RWPE2 (cell line): ENCODE measurements at regions not wholly inside any gene's neighbourhood (a gene's known extent, or its start where the extent isn't known, plus 50 kb on each side); places are given as distances from the start of the nearest gene placed in this dataset.
A peak's percentile ranks its signal among the peaks of the same experiment; 100 is the strongest.

Source experiments
- ATAC-seq: fragments of 200-7000 bp; cut with Tn5 transposase; 3 replicates; pipeline ENCODE4 v1.9.1; 2021; ENCODE audit warnings: low read depth
- DNase-seq: peaks from one replicate; pipeline ENCODE4 v3.0.0-alpha.2; 2020; ENCODE audit warnings: low spot score
- H3K27ac ChIP-seq: fragments of 450-650 bp; 2 replicates; pipeline ENCODE4 v1.5.1; 2017; ENCODE audit warnings: mild to moderate bottlenecking; ENCODE audit not compliant: poor library complexity, severe bottlenecking
- H3K27me3 ChIP-seq: fragments of 250-450 bp; sonication (Bioruptor Pico); 2 replicates; pipeline ENCODE4 v1.5.1; 2021; ENCODE audit warnings: mild to moderate bottlenecking, moderate library complexity; ENCODE audit not compliant: insufficient read depth, poor library complexity, severe bottlenecking
- H3K36me3 ChIP-seq: fragments of 250-450 bp; sonication (Bioruptor Pico); 2 replicates; pipeline ENCODE4 v1.5.1; 2020; ENCODE audit warnings: low read depth, mild to moderate bottlenecking, moderate library complexity
- H3K4me1 ChIP-seq: fragments of 250-450 bp; sonication (Bioruptor Pico); 2 replicates; pipeline ENCODE4 v1.5.1; 2021; ENCODE audit warnings: mild to moderate bottlenecking, moderate library complexity; ENCODE audit not compliant: insufficient read depth, poor library complexity, severe bottlenecking
- H3K4me3 ChIP-seq: fragments of 250-450 bp; sonication (Bioruptor Pico); 2 replicates; pipeline ENCODE4 v1.5.1; 2021; ENCODE audit warnings: mild to moderate bottlenecking, moderate library complexity; ENCODE audit not compliant: severe bottlenecking
- H3K9me3 ChIP-seq: fragments of 250-450 bp; sonication (Bioruptor Pico); 2 replicates; pipeline ENCODE4 v1.5.1; 2021; ENCODE audit warnings: mild to moderate bottlenecking, moderate library complexity; ENCODE audit not compliant: severe bottlenecking
- TF ChIP-seq, protein P1 (sequence below): fragments of 450-650 bp; IDR thresholded peaks from one replicate; pipeline ENCODE4 v1.5.1; 2017; ENCODE audit warnings: mild to moderate bottlenecking, moderate library complexity; ENCODE audit not compliant: poor library complexity, severe bottlenecking

DNA sequence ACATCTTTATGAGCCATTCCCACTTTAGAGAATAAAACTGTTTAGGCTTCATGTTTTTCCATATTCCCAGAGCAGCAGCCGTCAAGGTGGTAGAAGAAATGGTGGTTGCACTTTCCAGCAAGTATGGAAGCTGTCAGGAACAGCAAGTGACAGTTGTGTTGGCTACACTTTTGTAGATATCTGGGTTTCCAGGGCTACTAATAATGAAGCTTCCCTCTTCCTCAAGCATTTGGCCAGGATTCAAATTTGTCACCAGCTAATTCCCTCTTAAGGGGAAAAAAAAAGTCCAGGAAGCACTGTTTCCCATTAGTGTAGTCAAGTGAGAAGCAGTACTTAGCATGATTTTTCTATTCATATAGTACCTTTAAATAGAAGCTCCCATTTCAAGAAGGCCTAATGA, 252.8 kb downstream of the IGSF11 start:
- Histone ChIP-seq H3K4me1 (no peaks in the 10 kb centered on the region), H3K27me3 (no peaks in the 10 kb centered on the region), H3K36me3 (no peaks in the 10 kb centered on the region), H3K9me3 (no peaks in the 10 kb centered on the region), H3K4me3 (no peak overlapping the region), H3K27ac (no peak overlapping the region)
- no peak for ATAC-seq
- TF ChIP-seq, protein P1, sequence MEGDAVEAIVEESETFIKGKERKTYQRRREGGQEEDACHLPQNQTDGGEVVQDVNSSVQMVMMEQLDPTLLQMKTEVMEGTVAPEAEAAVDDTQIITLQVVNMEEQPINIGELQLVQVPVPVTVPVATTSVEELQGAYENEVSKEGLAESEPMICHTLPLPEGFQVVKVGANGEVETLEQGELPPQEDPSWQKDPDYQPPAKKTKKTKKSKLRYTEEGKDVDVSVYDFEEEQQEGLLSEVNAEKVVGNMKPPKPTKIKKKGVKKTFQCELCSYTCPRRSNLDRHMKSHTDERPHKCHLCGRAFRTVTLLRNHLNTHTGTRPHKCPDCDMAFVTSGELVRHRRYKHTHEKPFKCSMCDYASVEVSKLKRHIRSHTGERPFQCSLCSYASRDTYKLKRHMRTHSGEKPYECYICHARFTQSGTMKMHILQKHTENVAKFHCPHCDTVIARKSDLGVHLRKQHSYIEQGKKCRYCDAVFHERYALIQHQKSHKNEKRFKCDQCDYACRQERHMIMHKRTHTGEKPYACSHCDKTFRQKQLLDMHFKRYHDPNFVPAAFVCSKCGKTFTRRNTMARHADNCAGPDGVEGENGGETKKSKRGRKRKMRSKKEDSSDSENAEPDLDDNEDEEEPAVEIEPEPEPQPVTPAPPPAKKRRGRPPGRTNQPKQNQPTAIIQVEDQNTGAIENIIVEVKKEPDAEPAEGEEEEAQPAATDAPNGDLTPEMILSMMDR, result no peak
- no peak for DNase-seq

DNA sequence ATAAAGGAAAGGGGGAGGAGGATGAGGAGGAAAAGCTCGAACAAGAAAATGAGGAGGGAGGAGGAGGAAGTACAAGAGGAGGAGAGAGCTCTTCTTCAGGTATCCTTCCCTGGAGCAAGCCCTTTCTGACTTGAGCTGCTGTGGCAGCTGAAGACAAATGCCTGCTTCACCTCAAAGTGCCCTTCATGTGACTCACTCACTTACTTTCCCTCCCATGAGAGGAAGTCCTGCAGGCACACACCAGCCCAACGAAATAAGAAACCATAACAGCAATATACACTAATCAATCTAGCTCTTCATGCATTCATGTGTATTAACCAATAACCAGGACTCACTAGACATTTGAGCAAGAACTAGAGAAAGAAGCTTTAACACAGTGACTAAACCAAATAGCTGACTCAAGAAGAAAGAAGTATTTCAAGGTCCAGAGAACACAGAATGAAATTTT, 251.9 kb downstream of the IGSF11 start:
- no peaks in the 10 kb centered on the region for H3K4me1 ChIP-seq
- ATAC-seq, result peak; percentile 90
- no peak overlapping the region for H3K4me3 ChIP-seq
- no peaks in the 10 kb centered on the region for H3K27me3 ChIP-seq
- TF ChIP-seq, protein P1, result no peak
- H3K27ac ChIP-seq, result no peak overlapping the region
- no peak for DNase-seq
- no peaks in the 10 kb centered on the region for H3K36me3 ChIP-seq
- H3K9me3 ChIP-seq, result no peaks in the 10 kb centered on the region

DNA sequence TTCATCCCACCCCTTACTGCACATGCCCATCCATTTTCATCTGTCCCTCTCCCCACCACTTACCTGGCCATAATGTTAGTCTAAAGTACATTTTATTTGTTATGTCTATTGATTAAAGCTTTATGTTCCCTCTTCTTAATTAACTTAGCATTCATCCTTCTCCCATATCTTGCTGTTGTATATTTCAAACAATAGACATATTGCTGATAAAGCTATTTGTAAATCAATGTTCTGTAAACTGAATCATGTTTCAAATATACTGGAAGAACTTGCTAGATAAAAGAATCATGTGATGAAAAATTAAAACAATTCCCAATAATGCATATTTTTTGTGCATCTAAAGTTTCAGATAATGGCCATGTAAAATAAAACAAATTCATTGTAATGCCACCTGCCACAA, 249.2 kb downstream of the IGSF11 start:
- H3K27ac ChIP-seq, result no peak overlapping the region
- H3K27me3 ChIP-seq, result peaks cover 3% of the 10 kb centered on the region
- ATAC-seq (no peak), DNase-seq (no peak)
- no peaks in the 10 kb centered on the region for H3K9me3 ChIP-seq
- H3K4me1 ChIP-seq, result no peaks in the 10 kb centered on the region
- H3K36me3 ChIP-seq, result no peaks in the 10 kb centered on the region
- TF ChIP-seq, protein P1, result no peak
- no peak overlapping the region for H3K4me3 ChIP-seq

DNA sequence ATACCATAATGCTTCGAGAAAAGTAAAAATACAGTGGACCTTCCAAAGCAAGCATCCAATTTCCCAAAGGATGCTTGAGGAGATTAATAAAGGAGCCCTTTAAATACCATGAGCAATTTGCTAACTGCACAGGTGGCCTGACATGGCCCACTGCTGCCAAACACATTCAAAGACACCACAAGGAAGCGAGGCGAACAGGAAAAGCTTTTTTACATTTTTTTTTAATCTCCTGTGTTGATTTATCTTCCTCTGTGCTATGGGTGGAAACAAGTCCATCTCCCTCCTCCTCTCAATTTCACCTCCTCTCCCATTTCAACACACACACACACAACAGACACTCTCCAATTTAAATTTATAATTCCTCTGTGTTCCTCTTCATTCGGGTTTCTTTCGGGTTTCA, 243.4 kb downstream of the IGSF11 start:
- TF ChIP-seq, protein P1, result no peak
- no peak overlapping the region for H3K27ac ChIP-seq
- peaks cover 3% of the 10 kb centered on the region for H3K27me3 ChIP-seq
- no peak overlapping the region for H3K4me3 ChIP-seq
- DNase-seq (no peak), ATAC-seq (no peak)
- no peaks in the 10 kb centered on the region for H3K9me3 ChIP-seq
- no peaks in the 10 kb centered on the region for H3K4me1 ChIP-seq
- no peaks in the 10 kb centered on the region for H3K36me3 ChIP-seq

DNA sequence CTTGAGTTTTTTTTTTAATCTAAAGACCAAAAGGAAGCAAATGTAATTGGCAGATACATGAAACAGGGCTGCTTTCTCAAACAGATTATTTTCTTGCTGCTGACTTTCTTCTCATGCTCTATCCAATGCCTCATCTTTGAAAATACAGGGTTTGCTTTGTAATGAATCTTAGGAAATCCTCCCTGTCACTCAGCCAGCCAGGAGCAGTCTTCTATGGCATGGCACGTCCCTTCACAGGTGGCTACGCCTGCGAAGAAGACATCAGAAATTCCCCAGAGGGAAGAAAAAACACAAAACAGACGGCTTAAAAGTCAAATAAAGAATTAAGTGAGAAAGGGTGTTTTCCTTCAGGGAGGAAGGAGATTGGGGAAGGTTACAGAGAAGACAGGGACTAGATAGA, 242.5 kb downstream of the IGSF11 start:
- no peaks in the 10 kb centered on the region for H3K4me1 ChIP-seq

More for the DNA sequence above, 242.5 kb downstream of the IGSF11 start:
- TF ChIP-seq, protein P1, result no peak
- no peak for ATAC-seq
- no peak for DNase-seq
- H3K4me3 ChIP-seq, result no peak overlapping the region
- H3K9me3 ChIP-seq, result no peaks in the 10 kb centered on the region
- peaks cover 3% of the 10 kb centered on the region for H3K27me3 ChIP-seq
- H3K27ac ChIP-seq, result no peak overlapping the region
- no peaks in the 10 kb centered on the region for H3K36me3 ChIP-seq
